ENCODE measurements at regions not wholly inside any gene's neighbourhood (a gene's known extent, or its start where the extent isn't known, plus 50 kb on each side); places are given as distances from the start of the nearest gene placed in this dataset.
"Not testable (repeated sequence)": the region's sequence is repeated elsewhere in the genome, so short reads cannot be mapped to it uniquely, and the experiment has no call there.

GRCh38 chr20:61101321-61101720 is 150.7 kb upstream of the CDH4 start:
- not testable (repeated sequence) for H3K4me3 Mint-ChIP-seq; H3K27ac Mint-ChIP-seq; DNase-seq; H3K27me3 Mint-ChIP-seq; H3K36me3 Mint-ChIP-seq (ENCODE audit: low read depth); H3K9me3 Mint-ChIP-seq; H3K4me1 Mint-ChIP-seq (ENCODE audit: low read depth)

- peaks cover 5% of the 10 kb centered on the region for H3K27me3 Mint-ChIP-seq
- no peak for DNase-seq
- no peaks in the 10 kb centered on the region for H3K9me3 Mint-ChIP-seq
- H3K36me3 Mint-ChIP-seq (ENCODE audit: low read depth), result no peaks in the 10 kb centered on the region
- no peak overlapping the region for H3K27ac Mint-ChIP-seq
- H3K4me3 Mint-ChIP-seq, result no peak overlapping the region
- no peaks in the 10 kb centered on the region for H3K4me1 Mint-ChIP-seq (ENCODE audit: low read depth)
Measured at GRCh38 chr20:61104232-61104631, 147.8 kb upstream of the CDH4 start.

GRCh38 chr20:61105395-61105794 is 146.7 kb upstream of the CDH4 start:
- H3K27ac Mint-ChIP-seq, result no peak overlapping the region
- H3K9me3 Mint-ChIP-seq, result no peaks in the 10 kb centered on the region
- H3K27me3 Mint-ChIP-seq, result no peaks in the 10 kb centered on the region
- DNase-seq, result no peak
- no peaks in the 10 kb centered on the region for H3K36me3 Mint-ChIP-seq (ENCODE audit: low read depth)
- no peak overlapping the region for H3K4me3 Mint-ChIP-seq
- H3K4me1 Mint-ChIP-seq (ENCODE audit: low read depth), result no peaks in the 10 kb centered on the region

- Mint-ChIP-seq H3K27me3 (no peaks in the 10 kb centered on the region), H3K4me1 (ENCODE audit: low read depth) (no peaks in the 10 kb centered on the region), H3K27ac (no peak overlapping the region), H3K9me3 (no peaks in the 10 kb centered on the region), H3K4me3 (no peak overlapping the region), H3K36me3 (ENCODE audit: low read depth) (no peaks in the 10 kb centered on the region)
- DNase-seq, result no peak
Measured at GRCh38 chr20:61106438-61106837, 145.6 kb upstream of the CDH4 start.

GRCh38 chr20:61109221-61109805 is 142.7 kb upstream of the CDH4 start:
- Mint-ChIP-seq H3K9me3 (no peaks in the 10 kb centered on the region), H3K4me3 (no peak overlapping the region), H3K27me3 (no peaks in the 10 kb centered on the region), H3K36me3 (ENCODE audit: low read depth) (no peaks in the 10 kb centered on the region), H3K27ac (no peak overlapping the region), H3K4me1 (ENCODE audit: low read depth) (no peaks in the 10 kb centered on the region)
- no peak for DNase-seq

GRCh38 chr20:61112515-61112914 is 139.5 kb upstream of the CDH4 start:
- DNase-seq, result no peak
- H3K27ac Mint-ChIP-seq, result no peak overlapping the region
- no peak overlapping the region for H3K4me3 Mint-ChIP-seq
- no peaks in the 10 kb centered on the region for H3K36me3 Mint-ChIP-seq (ENCODE audit: low read depth)
- no peaks in the 10 kb centered on the region for H3K4me1 Mint-ChIP-seq (ENCODE audit: low read depth)
- H3K9me3 Mint-ChIP-seq, result no peaks in the 10 kb centered on the region
- no peaks in the 10 kb centered on the region for H3K27me3 Mint-ChIP-seq

- no peaks in the 10 kb centered on the region for H3K4me1 Mint-ChIP-seq (ENCODE audit: low read depth)
- H3K9me3 Mint-ChIP-seq, result no peaks in the 10 kb centered on the region
- no peak for DNase-seq
Measured at GRCh38 chr20:61113731-61114130, 138.3 kb upstream of the CDH4 start.

GRCh38 chr20:61114493-61115175 is 137.4 kb upstream of the CDH4 start:
- Mint-ChIP-seq H3K27me3 (peaks cover 8% of the 10 kb centered on the region), H3K4me3 (no peak overlapping the region), H3K36me3 (ENCODE audit: low read depth) (no peaks in the 10 kb centered on the region), H3K9me3 (no peaks in the 10 kb centered on the region), H3K27ac (no peak overlapping the region), H3K4me1 (ENCODE audit: low read depth) (no peaks in the 10 kb centered on the region)
- no peak for DNase-seq

More at GRCh38 chr20:61113731-61114130, 138.3 kb upstream of the CDH4 start:
- Mint-ChIP-seq H3K4me3 (no peak overlapping the region), H3K27me3 (peaks cover 4% of the 10 kb centered on the region), H3K27ac (no peak overlapping the region), H3K36me3 (ENCODE audit: low read depth) (no peaks in the 10 kb centered on the region)

GRCh38 chr20:61115364-61116065 is 136.5 kb upstream of the CDH4 start:
- Mint-ChIP-seq H3K27me3 (peaks cover 11% of the 10 kb centered on the region), H3K27ac (no peak overlapping the region), H3K36me3 (ENCODE audit: low read depth) (no peaks in the 10 kb centered on the region), H3K4me3 (no peak overlapping the region), H3K4me1 (ENCODE audit: low read depth) (peaks cover 1% of the 10 kb centered on the region), H3K9me3 (no peaks in the 10 kb centered on the region)
- DNase-seq, result no peak

GRCh38 chr20:61117725-61118124 is 134.3 kb upstream of the CDH4 start:
- no peak for DNase-seq
- no peak overlapping the region for H3K4me3 Mint-ChIP-seq
- H3K27me3 Mint-ChIP-seq, result peaks cover 11% of the 10 kb centered on the region
- H3K36me3 Mint-ChIP-seq (ENCODE audit: low read depth), result no peaks in the 10 kb centered on the region
- H3K9me3 Mint-ChIP-seq, result no peaks in the 10 kb centered on the region
- H3K4me1 Mint-ChIP-seq (ENCODE audit: low read depth), result peaks cover 3% of the 10 kb centered on the region
- H3K27ac Mint-ChIP-seq, result no peak overlapping the region

- Mint-ChIP-seq H3K4me3 (no peak overlapping the region), H3K9me3 (no peaks in the 10 kb centered on the region), H3K27ac (no peak overlapping the region), H3K36me3 (ENCODE audit: low read depth) (no peaks in the 10 kb centered on the region), H3K4me1 (ENCODE audit: low read depth) (peaks cover 3% of the 10 kb centered on the region), H3K27me3 (peaks cover 11% of the 10 kb centered on the region)
- DNase-seq, result no peak
Measured at GRCh38 chr20:61118429-61119224, 133.4 kb upstream of the CDH4 start.

- H3K9me3 Mint-ChIP-seq, result no peaks in the 10 kb centered on the region
- no peak overlapping the region for H3K4me3 Mint-ChIP-seq
- H3K36me3 Mint-ChIP-seq (ENCODE audit: low read depth), result no peaks in the 10 kb centered on the region
- H3K27me3 Mint-ChIP-seq, result peaks cover 11% of the 10 kb centered on the region
- H3K27ac Mint-ChIP-seq, result no peak overlapping the region
- no peak for DNase-seq
- peaks cover 3% of the 10 kb centered on the region for H3K4me1 Mint-ChIP-seq (ENCODE audit: low read depth)
Measured at GRCh38 chr20:61119273-61119672, 132.8 kb upstream of the CDH4 start.

- Mint-ChIP-seq H3K4me1 (ENCODE audit: low read depth) (peaks cover 3% of the 10 kb centered on the region), H3K4me3 (no peak overlapping the region), H3K36me3 (ENCODE audit: low read depth) (no peaks in the 10 kb centered on the region), H3K27me3 (peaks cover 11% of the 10 kb centered on the region), H3K9me3 (no peaks in the 10 kb centered on the region), H3K27ac (no peak overlapping the region)
- DNase-seq, result no peak
Measured at GRCh38 chr20:61119794-61120410, 132.2 kb upstream of the CDH4 start.
